CD8-positive, alpha-beta memory T cell (primary cell): ENCODE measurements at regions not wholly inside any gene's neighbourhood (a gene's known extent, or its start where the extent isn't known, plus 50 kb on each side); places are given as distances from the start of the nearest gene placed in this dataset.

Experiments used
- CTCF ChIA-PET: fragments of 350-600 bp; sonication (Branson Sonifier 250); formaldehyde crosslinking; loops from one replicate; lab custom pipeline; 2021; ENCODE audit warnings: antibody characterized with exemption; lab: Charles Lee
- POLR2A ChIA-PET: fragments of 350-600 bp; sonication (Branson Sonifier 250); formaldehyde crosslinking; loops from one replicate; lab custom pipeline; 2021; ENCODE audit warnings: antibody characterized with exemption; lab: Charles Lee
- DNase-seq, 5 donors: peaks; one replicate each; pipeline versions ENCODE4 v3.0.0 to v3.0.0-alpha.2; 2020 to 2022; ENCODE audit warnings: mixed read lengths in 1 of 5
- H3K27ac ChIP-seq: one replicate; pipeline ENCODE4 v1.7.0; 2013; ENCODE audit warnings: low read depth, mild to moderate bottlenecking, low read length, moderate library complexity
- H3K27me3 ChIP-seq: 2 replicates; pipeline ENCODE4 v1.7.0; 2013; ENCODE audit warnings: low read length, mild to moderate bottlenecking; ENCODE audit not compliant: insufficient read depth, poor library complexity, severe bottlenecking
- H3K36me3 ChIP-seq: 2 replicates; pipeline ENCODE4 v1.7.0; 2013; ENCODE audit warnings: mild to moderate bottlenecking, low read length, moderate library complexity; ENCODE audit not compliant: insufficient read depth
- H3K4me1 ChIP-seq: 2 replicates; pipeline ENCODE4 v1.7.0; 2013; ENCODE audit warnings: mild to moderate bottlenecking, low read length, moderate library complexity; ENCODE audit not compliant: insufficient read depth
- H3K4me3 ChIP-seq: 2 replicates; pipeline ENCODE4 v1.7.0; 2013; ENCODE audit warnings: mild to moderate bottlenecking, low read length
- H3K9me3 ChIP-seq: 2 replicates; pipeline ENCODE4 v1.7.0; 2013; ENCODE audit warnings: mild to moderate bottlenecking, low read length
- H3K27ac Mint-ChIP-seq, 8 donors: one replicate each; pipeline ENCODE4 v1.8.0; 2020 to 2021; ENCODE audit warnings: mixed read lengths in 8 of 8, mild to moderate bottlenecking in 6 of 8, inconsistent platforms in 3 of 8, moderate library complexity in 3 of 8
- H3K27me3 Mint-ChIP-seq, 2 donors: one replicate each; pipeline ENCODE4 v1.8.0; 2020 to 2021; ENCODE audit warnings: mixed read lengths in 2 of 2, mild to moderate bottlenecking in 1 of 2, moderate library complexity in 1 of 2
- H3K36me3 Mint-ChIP-seq, 3 donors: one replicate each; pipeline ENCODE4 v1.8.0; 2020 to 2021; ENCODE audit warnings: mixed read lengths in 3 of 3, inconsistent platforms in 1 of 3, mild to moderate bottlenecking in 1 of 3
- H3K4me1 Mint-ChIP-seq, 3 donors: one replicate each; pipeline ENCODE4 v1.8.0; 2020 to 2021; ENCODE audit warnings: mixed read lengths in 3 of 3, inconsistent platforms in 1 of 3, mild to moderate bottlenecking in 1 of 3
- H3K4me3 Mint-ChIP-seq, 7 donors: one replicate each; pipeline ENCODE4 v1.8.0; 2020 to 2021; ENCODE audit warnings: mixed read lengths in 7 of 7, mild to moderate bottlenecking in 6 of 7, moderate library complexity in 4 of 7, inconsistent platforms in 2 of 7
- H3K9me3 Mint-ChIP-seq, 5 donors: one replicate each; pipeline ENCODE4 v1.8.0; 2020 to 2022; ENCODE audit warnings: mixed read lengths in 5 of 5, mild to moderate bottlenecking in 3 of 5, moderate library complexity in 2 of 5, inconsistent platforms in 1 of 5

GRCh38 chr14:56975521-56975920 lies 165.2 kb upstream of the OTX2 start:
- no peak for DNase-seq
- Histone ChIP-seq H3K4me3 (no peak overlapping the region), H3K36me3 (no peaks in the 10 kb centered on the region), H3K9me3 (no peaks in the 10 kb centered on the region), H3K27me3 (no peaks in the 10 kb centered on the region), H3K4me1 (no peaks in the 10 kb centered on the region), H3K27ac (no peak overlapping the region)
- Mint-ChIP-seq H3K27ac (no peak overlapping the region), H3K27me3 (peaks cover 0 to 2% of the 10 kb centered on the region in 2 donors), H3K36me3 (no peaks in the 10 kb centered on the region), H3K9me3 (peaks cover 0 to 8% (median 0%) of the 10 kb centered on the region in 5 donors), H3K4me1 (no peaks in the 10 kb centered on the region), H3K4me3 (no peak overlapping the region)
- ChIA-PET POLR2A (no interaction called here), CTCF (no interaction called here)

GRCh38 chr14:56972948-56973347 lies 162.7 kb upstream of the OTX2 start:
- CTCF ChIA-PET: no interaction called here
- H3K4me3 ChIP-seq: no peak overlapping the region
- no peaks in the 10 kb centered on the region for H3K4me1 ChIP-seq
- Mint-ChIP-seq H3K27me3 (peaks cover 0 to 4% of the 10 kb centered on the region in 2 donors), H3K4me1 (no peaks in the 10 kb centered on the region), H3K36me3 (no peaks in the 10 kb centered on the region), H3K27ac (no peak overlapping the region), H3K4me3 (no peak overlapping the region), H3K9me3 (peaks cover 0 to 6% (median 0%) of the 10 kb centered on the region in 5 donors)
- no peak overlapping the region for H3K27ac ChIP-seq
- no peaks in the 10 kb centered on the region for H3K9me3 ChIP-seq
- POLR2A ChIA-PET: no interaction called here
- no peaks in the 10 kb centered on the region for H3K27me3 ChIP-seq
- no peaks in the 10 kb centered on the region for H3K36me3 ChIP-seq
- DNase-seq: no peak

- POLR2A ChIA-PET: no interaction called here
- CTCF ChIA-PET: no interaction called here
These were observed 154.6 kb upstream of the OTX2 start for GRCh38 chr14:56964895-56965294.

GRCh38 chr14:56963381-56963780 lies 153.1 kb upstream of the OTX2 start:
- Mint-ChIP-seq H3K27ac (no peak overlapping the region), H3K4me3 (no peak overlapping the region), H3K27me3 (peaks cover 0 to 1% of the 10 kb centered on the region in 2 donors), H3K9me3 (peaks cover 0 to 4% (median 0%) of the 10 kb centered on the region in 5 donors), H3K36me3 (no peaks in the 10 kb centered on the region), H3K4me1 (no peaks in the 10 kb centered on the region)
- no peaks in the 10 kb centered on the region for H3K27me3 ChIP-seq
- no peaks in the 10 kb centered on the region for H3K9me3 ChIP-seq
- POLR2A ChIA-PET: no interaction called here
- DNase-seq: no peak
- H3K27ac ChIP-seq: no peak overlapping the region
- no peaks in the 10 kb centered on the region for H3K4me1 ChIP-seq
- no peaks in the 10 kb centered on the region for H3K36me3 ChIP-seq
- H3K4me3 ChIP-seq: no peak overlapping the region
- CTCF ChIA-PET: no interaction called here

More at GRCh38 chr14:56964895-56965294, 154.6 kb upstream of the OTX2 start:
- Mint-ChIP-seq H3K9me3 (peaks cover 0 to 4% (median 0%) of the 10 kb centered on the region in 5 donors), H3K27me3 (no peaks in the 10 kb centered on the region), H3K4me1 (no peaks in the 10 kb centered on the region), H3K36me3 (no peaks in the 10 kb centered on the region), H3K4me3 (no peak overlapping the region), H3K27ac (no peak overlapping the region)
- no peak for DNase-seq
- Histone ChIP-seq H3K4me3 (no peak overlapping the region), H3K27ac (no peak overlapping the region), H3K9me3 (no peaks in the 10 kb centered on the region), H3K36me3 (no peaks in the 10 kb centered on the region), H3K4me1 (no peaks in the 10 kb centered on the region), H3K27me3 (no peaks in the 10 kb centered on the region)

- Histone ChIP-seq H3K4me1 (no peaks in the 10 kb centered on the region), H3K27me3 (no peaks in the 10 kb centered on the region), H3K36me3 (no peaks in the 10 kb centered on the region), H3K9me3 (no peaks in the 10 kb centered on the region), H3K4me3 (no peak overlapping the region), H3K27ac (no peak overlapping the region)
- ChIA-PET POLR2A (no interaction called here), CTCF (no interaction called here)
- no peak for DNase-seq
- Mint-ChIP-seq H3K36me3 (no peaks in the 10 kb centered on the region), H3K4me1 (no peaks in the 10 kb centered on the region), H3K27ac (no peak overlapping the region), H3K9me3 (peaks cover 0 to 4% (median 0%) of the 10 kb centered on the region in 5 donors), H3K27me3 (peaks cover 0 to 2% of the 10 kb centered on the region in 2 donors), H3K4me3 (no peak overlapping the region)
These were observed 152.3 kb upstream of the OTX2 start for GRCh38 chr14:56962444-56963080.

- H3K27me3 Mint-ChIP-seq: peaks cover 0 to 5% of the 10 kb centered on the region in 2 donors
- no peak overlapping the region for H3K4me3 Mint-ChIP-seq
- DNase-seq: no peak
- no peak overlapping the region for H3K27ac ChIP-seq
- H3K27ac Mint-ChIP-seq: no peak overlapping the region
- H3K36me3 Mint-ChIP-seq: no peaks in the 10 kb centered on the region
- H3K27me3 ChIP-seq: no peaks in the 10 kb centered on the region
- H3K4me1 Mint-ChIP-seq: no peaks in the 10 kb centered on the region
- H3K4me1 ChIP-seq: no peaks in the 10 kb centered on the region
- no peak overlapping the region for H3K4me3 ChIP-seq
- no peaks in the 10 kb centered on the region for H3K36me3 ChIP-seq
- ChIA-PET CTCF (no interaction called here), POLR2A (no interaction called here)
- peaks cover 0 to 4% (median 0%) of the 10 kb centered on the region in 5 donors for H3K9me3 Mint-ChIP-seq
- H3K9me3 ChIP-seq: no peaks in the 10 kb centered on the region
These were observed 149.6 kb upstream of the OTX2 start for GRCh38 chr14:56959869-56960268.

GRCh38 chr14:56959121-56959520 lies 148.8 kb upstream of the OTX2 start:
- Histone ChIP-seq H3K4me1 (no peaks in the 10 kb centered on the region), H3K9me3 (no peaks in the 10 kb centered on the region), H3K4me3 (no peak overlapping the region), H3K27ac (no peak overlapping the region), H3K27me3 (no peaks in the 10 kb centered on the region), H3K36me3 (no peaks in the 10 kb centered on the region)
- CTCF ChIA-PET: no interaction called here
- peaks cover 0 to 5% of the 10 kb centered on the region in 2 donors for H3K27me3 Mint-ChIP-seq
- DNase-seq: no peak
- H3K4me3 Mint-ChIP-seq: no peak overlapping the region
- H3K27ac Mint-ChIP-seq: no peak overlapping the region
- POLR2A ChIA-PET: no interaction called here
- H3K9me3 Mint-ChIP-seq: peaks cover 0 to 4% (median 0%) of the 10 kb centered on the region in 5 donors
- H3K36me3 Mint-ChIP-seq: no peaks in the 10 kb centered on the region
- H3K4me1 Mint-ChIP-seq: no peaks in the 10 kb centered on the region

GRCh38 chr14:56956182-56956581 lies 145.9 kb upstream of the OTX2 start:
- Mint-ChIP-seq H3K4me1 (no peaks in the 10 kb centered on the region), H3K27ac (no peak overlapping the region), H3K27me3 (peaks cover 0 to 5% of the 10 kb centered on the region in 2 donors), H3K4me3 (no peak overlapping the region), H3K9me3 (peaks cover 0 to 2% (median 0%) of the 10 kb centered on the region in 5 donors), H3K36me3 (no peaks in the 10 kb centered on the region)
- Histone ChIP-seq H3K4me1 (no peaks in the 10 kb centered on the region), H3K36me3 (no peaks in the 10 kb centered on the region), H3K27ac (no peak overlapping the region), H3K27me3 (no peaks in the 10 kb centered on the region), H3K9me3 (no peaks in the 10 kb centered on the region), H3K4me3 (no peak overlapping the region)
- CTCF ChIA-PET: no interaction called here
- POLR2A ChIA-PET: no interaction called here
- DNase-seq: no peak
